ENCODE measurements at regions not wholly inside any gene's neighbourhood (a gene's known extent, or its start where the extent isn't known, plus 50 kb on each side); places are given as distances from the start of the nearest gene placed in this dataset.
"Not testable (repeated sequence)": the region's sequence is repeated elsewhere in the genome, so short reads cannot be mapped to it uniquely, and the experiment has no call there.

- DNase-seq = peak in 1 of 5 experiments; percentile 37
These were observed 665.6 kb upstream of the CPEB2 start for GRCh38 chr4:14336656-14337055.

DNA sequence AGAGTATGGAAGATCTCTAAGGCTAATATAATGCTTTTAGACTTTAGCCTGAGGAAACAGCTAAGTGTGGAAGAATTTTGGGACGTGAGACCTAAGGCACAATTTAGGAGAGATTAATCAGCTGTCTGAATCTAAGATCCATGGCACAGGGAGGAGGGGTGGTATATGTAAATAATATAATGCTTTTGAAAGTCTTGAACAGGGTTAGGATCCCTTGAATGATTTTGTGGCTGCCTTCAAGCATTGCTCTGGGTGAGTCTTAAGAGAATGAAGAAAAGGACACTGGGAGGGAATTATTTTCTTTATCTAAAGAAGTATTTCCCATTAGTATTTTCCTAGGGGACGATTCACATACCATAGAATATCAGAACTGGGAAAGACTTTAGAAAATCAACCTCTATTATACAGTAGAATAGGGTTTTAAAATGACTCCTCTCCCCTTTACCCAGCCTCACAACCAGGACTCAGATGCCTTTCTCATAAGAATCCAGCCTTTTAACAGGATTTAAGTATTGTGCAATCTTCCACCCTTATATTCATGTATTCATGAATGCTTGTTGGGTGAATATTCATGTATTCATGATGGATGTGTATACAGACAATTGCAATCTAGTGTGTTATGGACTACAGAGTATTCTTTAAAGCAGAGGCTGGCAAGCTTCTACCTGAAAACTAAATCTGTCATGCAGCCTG, 664.2 kb upstream of the CPEB2 start:
- no peak for DNase-seq

DNA sequence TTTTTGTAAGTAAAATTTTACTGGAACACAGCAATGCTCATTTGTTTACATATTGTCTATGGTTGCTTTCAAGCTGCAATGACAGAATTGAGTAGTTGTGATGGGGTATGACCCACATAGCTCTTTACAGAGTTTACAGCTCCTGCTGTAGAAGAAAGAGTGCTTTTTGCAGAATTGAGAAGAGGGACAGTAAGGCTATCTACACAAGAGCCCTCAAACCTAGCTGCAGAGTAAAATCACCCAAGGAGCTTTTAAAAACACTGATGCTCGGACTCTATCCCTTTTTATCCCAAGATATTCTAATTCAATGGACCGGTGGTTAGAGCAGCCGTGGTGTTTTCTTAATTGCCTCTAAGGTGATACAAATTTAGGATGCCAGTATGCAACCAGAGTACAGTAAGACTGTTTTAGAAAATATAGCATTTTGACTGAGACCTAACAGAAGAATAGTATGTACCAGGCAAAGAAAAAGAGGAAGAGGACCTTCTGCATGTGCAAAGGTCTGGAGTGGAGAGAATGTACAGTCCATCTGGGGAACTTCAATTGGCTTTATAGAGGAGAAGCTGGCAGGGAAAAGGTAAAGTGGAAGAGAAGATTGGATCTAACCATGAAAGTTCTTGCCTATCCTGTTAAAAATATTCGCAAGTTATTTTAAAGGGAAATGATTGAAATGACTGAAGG, 663.6 kb upstream of the CPEB2 start:
- no peak for DNase-seq

GRCh38 chr4:14339715-14340114, 662.6 kb upstream of the CPEB2 start:
- no peak for DNase-seq

DNA sequence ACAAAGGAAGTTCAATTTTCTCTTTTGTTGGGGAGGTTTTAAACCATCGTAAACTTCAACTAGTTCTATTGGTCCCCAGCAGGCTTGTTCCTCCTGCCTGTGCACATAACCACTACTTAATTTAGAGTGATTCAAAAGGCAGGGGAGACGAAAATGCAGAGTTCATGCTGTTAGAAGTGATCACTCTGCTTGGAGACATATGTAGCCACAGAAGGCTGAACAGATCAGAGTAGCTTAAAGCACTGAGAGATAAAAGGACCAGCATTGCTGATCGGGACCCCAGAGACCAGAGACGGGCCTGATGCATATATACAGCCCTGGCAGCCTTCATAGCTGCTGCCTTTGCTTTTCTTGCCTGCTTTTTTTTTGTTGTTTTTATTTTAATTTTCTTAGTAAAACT, 662.0 kb upstream of the CPEB2 start:
- DNase-seq = no peak

- no peak for DNase-seq
These were observed 658.3 kb upstream of the CPEB2 start for GRCh38 chr4:14343961-14344360.

- no peak for DNase-seq
These were observed 656.9 kb upstream of the CPEB2 start for GRCh38 chr4:14345356-14345775.

DNA sequence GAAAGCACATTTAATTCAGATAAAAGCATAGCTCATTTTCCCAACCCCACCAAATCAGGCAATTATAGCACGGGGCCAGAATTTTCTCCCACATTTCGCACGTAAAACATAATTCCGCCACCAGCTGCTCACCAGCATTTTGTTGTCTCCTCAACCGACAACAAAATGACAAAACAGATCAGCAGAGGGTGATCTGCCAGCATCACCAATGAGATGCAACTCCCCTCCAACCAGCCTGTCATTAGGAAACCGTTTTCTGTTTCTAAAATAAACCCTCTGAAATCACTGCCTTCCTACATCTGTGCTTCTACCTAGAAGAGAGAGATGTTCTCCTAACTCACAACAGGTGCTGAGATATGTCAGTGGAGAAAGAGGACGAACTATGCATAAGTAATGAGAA, 654.8 kb upstream of the CPEB2 start:
- no peak for DNase-seq

DNA sequence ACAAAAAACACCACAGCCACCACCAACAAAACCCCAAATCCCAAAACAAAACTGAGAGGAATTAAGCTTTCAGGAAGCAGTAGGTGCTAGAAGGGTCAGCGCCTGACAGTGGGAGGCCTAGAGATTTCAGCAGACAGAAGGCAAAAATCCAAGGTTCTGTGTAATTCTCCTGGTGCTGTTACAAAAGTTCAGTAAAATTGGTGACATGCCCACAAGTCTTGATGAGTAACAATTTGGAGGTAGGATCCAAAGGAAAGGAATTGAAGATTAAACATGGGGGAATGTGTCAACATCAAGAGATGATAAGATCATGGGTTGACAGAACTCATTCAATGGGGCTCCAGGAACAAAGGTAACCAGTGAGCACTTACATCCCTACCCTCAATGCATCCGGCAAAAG, 653.8 kb upstream of the CPEB2 start:
- DNase-seq = no peak

GRCh38 chr4:14358544-14359160, 643.6 kb upstream of the CPEB2 start:
- not testable (repeated sequence) for DNase-seq

GRCh38 chr4:14359991-14360390, 642.3 kb upstream of the CPEB2 start:
- DNase-seq = no peak

- DNase-seq = no peak
These were observed 641.2 kb upstream of the CPEB2 start for GRCh38 chr4:14361084-14361483.

DNA sequence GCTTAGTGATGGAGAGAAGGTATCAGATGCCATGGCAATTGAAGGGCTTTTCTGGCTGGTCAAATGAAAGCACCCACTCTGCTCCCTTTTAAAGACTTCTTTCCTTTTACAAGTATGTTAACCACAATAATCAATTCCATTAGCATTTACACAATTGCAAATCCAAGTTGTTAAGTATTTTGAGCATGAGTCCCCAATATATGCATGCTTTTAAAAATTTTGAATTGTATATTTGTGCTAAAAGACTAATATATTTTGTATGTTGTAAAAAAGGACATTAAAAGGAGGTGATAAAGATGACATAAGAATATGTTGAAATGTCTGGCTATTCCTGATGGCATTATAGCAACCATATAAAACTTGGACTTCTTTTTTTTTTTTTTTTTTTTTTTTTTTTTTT, 639.9 kb upstream of the CPEB2 start:
- DNase-seq = no peak

- no peak for DNase-seq
These were observed 637.2 kb upstream of the CPEB2 start for GRCh38 chr4:14364953-14365536.

GRCh38 chr4:14368391-14368790, 633.9 kb upstream of the CPEB2 start:
- no peak for DNase-seq

GRCh38 chr4:14371131-14371530, 631.1 kb upstream of the CPEB2 start:
- DNase-seq = no peak

GRCh38 chr4:14375816-14376215, 626.5 kb upstream of the CPEB2 start:
- DNase-seq = no peak

DNA sequence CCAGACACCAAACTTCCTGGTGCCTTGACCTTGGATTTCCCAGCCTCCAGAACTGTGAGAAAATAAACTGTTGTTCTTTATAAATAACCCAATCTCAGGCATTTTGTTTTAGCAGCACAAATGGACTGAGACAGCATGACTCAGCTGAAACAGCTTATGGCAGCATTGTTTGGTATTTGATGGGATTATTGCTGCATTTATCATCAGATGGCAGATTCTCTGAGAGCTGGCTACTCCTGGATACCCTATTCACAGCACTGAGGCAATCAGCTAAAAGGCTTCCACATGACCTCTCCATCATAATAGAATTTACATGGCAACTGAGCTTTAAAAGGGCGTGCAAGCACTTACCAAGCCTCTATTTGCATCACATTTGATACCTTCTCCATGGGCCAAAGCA, 623.1 kb upstream of the CPEB2 start:
- no peak for DNase-seq

DNA sequence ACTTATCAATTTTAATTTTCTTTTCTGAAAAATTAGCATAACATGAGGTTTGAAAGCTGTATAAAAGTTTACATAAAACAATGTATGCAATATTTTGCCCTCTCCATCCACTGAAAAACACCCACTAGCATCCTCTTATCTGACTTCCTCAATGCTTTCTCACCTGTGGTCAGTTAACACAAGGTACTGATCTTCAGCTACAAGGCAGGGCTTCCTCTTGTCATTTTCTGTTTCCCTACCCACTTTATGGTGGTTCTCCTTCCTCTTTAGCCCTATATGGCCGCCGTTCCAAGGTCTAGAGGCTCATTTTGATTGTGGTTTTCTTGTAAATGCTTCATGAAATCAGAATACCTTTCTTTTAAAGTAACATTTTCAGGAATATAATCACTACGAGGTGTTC, 618.6 kb upstream of the CPEB2 start:
- DNase-seq = no peak

DNA sequence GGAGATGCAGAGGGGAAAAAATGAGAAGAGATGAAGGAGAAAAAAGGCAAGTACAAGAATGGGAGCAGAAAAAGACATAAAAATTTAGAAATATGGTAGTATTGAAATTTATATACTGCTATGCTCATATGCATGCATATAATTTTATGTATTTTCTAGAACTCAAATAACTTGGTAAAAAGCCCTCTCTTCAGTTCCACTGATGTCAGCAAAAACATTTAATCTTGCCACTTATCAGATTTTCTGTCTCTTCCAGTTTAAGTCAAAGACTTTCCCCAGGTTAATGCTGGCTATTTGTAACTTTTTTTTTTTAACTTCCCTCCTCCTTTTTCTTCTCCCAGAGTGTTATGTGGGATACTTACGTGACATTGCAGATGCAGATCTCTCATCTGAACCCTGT, 617.5 kb upstream of the CPEB2 start:
- DNase-seq = no peak

GRCh38 chr4:14386196-14386595, 616.1 kb upstream of the CPEB2 start:
- DNase-seq = no peak

DNA sequence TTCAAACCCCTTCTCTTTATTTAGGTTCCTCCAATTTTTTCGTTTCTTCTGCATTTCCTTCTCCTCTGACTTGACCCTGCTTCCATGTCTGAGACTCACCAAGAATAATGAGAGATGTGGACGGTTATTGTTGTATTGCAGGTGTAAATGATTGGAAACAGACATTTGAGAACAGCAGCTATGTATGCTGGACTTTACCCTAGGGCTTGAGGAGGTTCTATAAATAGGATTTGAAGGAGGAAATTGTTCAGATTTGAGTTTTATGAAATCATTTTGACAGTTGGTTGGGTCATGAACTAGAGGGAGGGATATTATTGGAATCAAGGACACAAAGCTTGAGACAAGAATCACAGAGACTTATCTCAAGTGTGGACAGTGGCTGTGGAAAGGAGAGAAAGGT, 614.6 kb upstream of the CPEB2 start:
- no peak for DNase-seq

DNA sequence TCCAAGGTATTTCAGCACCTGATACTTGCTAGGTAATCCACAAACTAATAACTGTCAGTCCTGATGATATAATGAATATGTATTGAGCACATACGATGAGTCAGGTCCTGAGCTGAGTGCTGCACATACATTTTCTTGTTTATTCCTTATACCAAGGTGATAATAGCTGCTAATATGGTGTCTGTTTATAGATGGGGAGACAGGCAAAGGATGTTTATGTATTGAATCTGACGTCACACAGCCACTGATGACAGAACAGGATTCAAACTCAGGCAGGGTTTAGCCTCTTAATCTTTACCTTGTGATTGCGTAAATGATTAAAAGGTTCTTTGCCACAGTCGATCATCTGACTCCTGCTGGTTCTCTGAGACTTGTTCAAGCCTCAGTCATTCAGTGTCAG, 609.9 kb upstream of the CPEB2 start:
- no peak for DNase-seq

GRCh38 chr4:14396183-14396582, 606.1 kb upstream of the CPEB2 start:
- DNase-seq = no peak
